ENCODE measurements at regions not wholly inside any gene's neighbourhood (a gene's known extent, or its start where the extent isn't known, plus 50 kb on each side); places are given as distances from the start of the nearest gene placed in this dataset.

- H3K9me3 Mint-ChIP-seq: peaks cover 5% of the 10 kb centered on the region
- H3K27me3 Mint-ChIP-seq: no peaks in the 10 kb centered on the region
- H3K27ac Mint-ChIP-seq: no peak overlapping the region
- no peak for DNase-seq
- peaks cover 1% of the 10 kb centered on the region for H3K36me3 Mint-ChIP-seq
- peaks cover 6% of the 10 kb centered on the region for H3K4me1 Mint-ChIP-seq
- H3K4me3 Mint-ChIP-seq: no peak overlapping the region
These were observed 53.6 kb upstream of the E2F3 start for GRCh38 chr6:20348041-20348440.

- H3K36me3 Mint-ChIP-seq: peaks cover 1% of the 10 kb centered on the region
- no peaks in the 10 kb centered on the region for H3K27me3 Mint-ChIP-seq
- peaks cover 9% of the 10 kb centered on the region for H3K9me3 Mint-ChIP-seq
- H3K4me3 Mint-ChIP-seq: no peak overlapping the region
- DNase-seq: no peak
- no peak overlapping the region for H3K27ac Mint-ChIP-seq
- H3K4me1 Mint-ChIP-seq: peaks cover 6% of the 10 kb centered on the region
These were observed 52.5 kb upstream of the E2F3 start for GRCh38 chr6:20349225-20349624.

- Mint-ChIP-seq H3K36me3 (peaks cover 1% of the 10 kb centered on the region), H3K27me3 (no peaks in the 10 kb centered on the region), H3K27ac (no peak overlapping the region), H3K4me3 (no peak overlapping the region), H3K9me3 (peaks cover 9% of the 10 kb centered on the region), H3K4me1 (peaks cover 6% of the 10 kb centered on the region)
- no peak for DNase-seq
These were observed 51.5 kb upstream of the E2F3 start for GRCh38 chr6:20350215-20350614.

- Mint-ChIP-seq H3K9me3 (peaks cover 9% of the 10 kb centered on the region), H3K27me3 (no peaks in the 10 kb centered on the region), H3K36me3 (peaks cover 1% of the 10 kb centered on the region), H3K4me1 (peaks cover 6% of the 10 kb centered on the region), H3K4me3 (no peak overlapping the region), H3K27ac (no peak overlapping the region)
- DNase-seq: no peak
These were observed 50.1 kb upstream of the E2F3 start for GRCh38 chr6:20351534-20351933.

All from activated naive CD8-positive, alpha-beta T cell treated with anti-CD3 and anti-CD28 coated beads for 36 hours (primary cell).